HepG2 (cell line): ENCODE measurements at regions not wholly inside any gene's neighbourhood (a gene's known extent, or its start where the extent isn't known, plus 50 kb on each side); places are given as distances from the start of the nearest gene placed in this dataset.

Source experiments
- ATAC-seq: fragments of 200-7000 bp; cut with Tn5 transposase; 3 replicates; pipeline ENCODE4 v1.9.1; 2020; ENCODE audit warnings: mild to moderate bottlenecking, moderate library complexity
- BruUV-seq: library from RNA; stranded (reverse); fragments of 400-500 nt; replicated peaks from 2 replicates; lab custom pipeline; 2021; lab: Mats Ljungman, UMichigan
- CTCF ChIA-PET: fragments of 300-600 bp; formaldehyde crosslinking; extraction: SDS; loops from one replicate; lab custom pipeline; 2021; ENCODE audit warnings: low total read pairs, inconsistent platforms, low intra/inter-chr PET ratio; lab: Yijun Ruan, JAX
- POLR2A ChIA-PET: fragments of 350-600 bp; sonication (Branson Sonifier 250); formaldehyde crosslinking; loops from one replicate; lab custom pipeline; 2020; ENCODE audit warnings: antibody characterized with exemption, inconsistent platforms; lab: Yijun Ruan, JAX
- DNase-seq: peaks from one replicate; pipeline ENCODE4 v3.0.0-alpha.2; 2015; ENCODE audit warnings: low spot score
- FAIRE-seq: peaks from 3 replicates; lab custom pipeline; 2011; peaks lifted over from hg19 to GRCh38; lab: Jason Lieb, UNC
- H2AFZ ChIP-seq: one replicate; pipeline ENCODE4 v1.6.1; 2011; ENCODE audit warnings: low read length, inconsistent platforms
- H3K27ac ChIP-seq: fragments of 300-600 bp; 3 replicates; pipeline ENCODE4 v1.8.0; 2011; ENCODE audit warnings: mixed run types, mild to moderate bottlenecking, mixed read lengths, low read length, inconsistent platforms; ENCODE audit not compliant: insufficient read depth; ENCODE audit errors: extremely low read length
- H3K27me3 ChIP-seq, 2 experiments: fragments of 200-600 bp in 1 of 2; 2 replicates in 1 of 2; 3 replicates in 1 of 2; pipeline versions ENCODE4 v1.6.0 to v1.8.0; 2011; ENCODE audit warnings: low read length in 2 of 2, mild to moderate bottlenecking in 2 of 2, moderate library complexity in 2 of 2, inconsistent platforms in 1 of 2; ENCODE audit not compliant: insufficient read depth in 2 of 2, control insufficient read depth in 1 of 2
- H3K36me3 ChIP-seq, 2 experiments: fragments of 200-600 bp in 1 of 2; replicated peaks in 1 of 2; 2 replicates in 1 of 2; 3 replicates in 1 of 2; pipeline versions ENCODE4 v1.5.1 to v1.8.0; 2011; ENCODE audit warnings: low read length in 2 of 2, inconsistent platforms in 1 of 2; ENCODE audit not compliant: insufficient read depth in 2 of 2, control insufficient read depth in 1 of 2
- H3K4me1 ChIP-seq: 2 replicates; pipeline ENCODE4 v1.5.1; 2012; ENCODE audit warnings: low read length, inconsistent platforms; ENCODE audit not compliant: insufficient read depth
- H3K4me2 ChIP-seq: 2 replicates; pipeline ENCODE4 v1.6.0; 2011; ENCODE audit warnings: low read depth, low read length, inconsistent platforms
- H3K4me3 ChIP-seq, 3 experiments: fragments of 200-600 bp in 1 of 3; sonication (generic), shearing (Covaris generic) in 1 of 3; replicated peaks in 1 of 3; 2 replicates each; pipeline ENCODE4 v1.5.1; 2011 to 2016; ENCODE audit warnings: low read length in 3 of 3, inconsistent platforms in 2 of 3, low read depth in 2 of 3, mild to moderate bottlenecking in 2 of 3, control low read depth in 1 of 3, mixed read lengths in 1 of 3; ENCODE audit not compliant: insufficient read depth in 1 of 3
- H3K79me2 ChIP-seq: one replicate; pipeline ENCODE4 v1.6.1; 2011; ENCODE audit warnings: low read length, inconsistent platforms; ENCODE audit not compliant: insufficient read depth
- H3K9ac ChIP-seq: 2 replicates; pipeline ENCODE4 v1.6.0; 2011; ENCODE audit warnings: mild to moderate bottlenecking, low read depth, low read length, inconsistent platforms; ENCODE audit not compliant: insufficient read depth
- H3K9me3 ChIP-seq: 2 replicates; pipeline ENCODE4 v1.5.1; 2012; ENCODE audit warnings: mild to moderate bottlenecking, low read length
- H4K20me1 ChIP-seq: 2 replicates; pipeline ENCODE4 v1.6.0; 2011; ENCODE audit warnings: inconsistent platforms, mild to moderate bottlenecking, low read length, moderate library complexity; ENCODE audit not compliant: insufficient read depth
- HNRNPK ChIP-seq: fragments of 200-400 bp; formaldehyde crosslinking; IDR thresholded peaks from 2 replicates; pipeline ENCODE4 v1.6.1; 2018; ENCODE audit warnings: low read length, low read depth, moderate library complexity, mild to moderate bottlenecking; ENCODE audit not compliant: poor library complexity, severe bottlenecking
- MLXIP ChIP-seq: sonication (generic); formaldehyde crosslinking; IDR thresholded peaks from 2 replicates; pipeline ENCODE4 v1.9.0; 2021; ENCODE audit warnings: missing genetic modification reagents, borderline replicate concordance
- SRY ChIP-seq: sonication (generic); formaldehyde crosslinking; IDR thresholded peaks from 2 replicates; pipeline ENCODE4 v1.8.0; 2022; ENCODE audit warnings: mild to moderate bottlenecking, missing genetic modification reagents
- TMF1 ChIP-seq: sonication (generic); formaldehyde crosslinking; IDR thresholded peaks from 2 replicates; pipeline ENCODE4 v1.8.1; 2022; ENCODE audit warnings: low read depth, missing genetic modification reagents
- ZBTB3 ChIP-seq: sonication (generic); formaldehyde crosslinking; IDR thresholded peaks from 2 replicates; pipeline ENCODE4 v1.4.0; 2020; ENCODE audit warnings: low read depth, mild to moderate bottlenecking, moderate library complexity, missing genetic modification reagents, borderline replicate concordance
- ZSCAN22 ChIP-seq: sonication (generic); formaldehyde crosslinking; IDR thresholded peaks from 2 replicates; pipeline ENCODE4 v1.4.0; 2020; ENCODE audit warnings: mild to moderate bottlenecking, missing genetic modification reagents
- WGBS: methylation state at CpG from one replicate; pipeline ENCODE4 v1.1.6; 2017; ENCODE audit warnings: low lambda C conversion rate; 5-methylcytosine and 5-hydroxymethylcytosine counted together
- in situ Hi-C: cut with HindIII; loops from 2 replicates; pipeline ENCODE4 v1.10.0; 2017; ENCODE audit warnings: low pct_unique_long_range_greater_than_20kb; ENCODE audit not compliant: extremely low pct_ligation_motif_present
- intact Hi-C: fragments of 100-400 bp; cut with micrococcal nuclease; formaldehyde crosslinking; loops from one replicate; pipeline ENCODE4 v1.10.0; 2022; ENCODE audit not compliant: unreplicated experiment

- in situ Hi-C loops (loop anchor here (5.0 kb wide), 1 partner anchor 137 kb away; no protein-coding TSS in a partner anchor), intact Hi-C loops (no loop called here)
- FAIRE-seq = no peak
- ChIA-PET POLR2A (no interaction called here), CTCF (no interaction called here)
- H3K4me1 ChIP-seq = peaks cover 9% of the 10 kb centered on the region
- ATAC-seq = no peak
- TF ChIP-seq TMF1 (no peak), HNRNPK (peak; percentile 76)
- H3K27ac ChIP-seq = no peak overlapping the region
- no peaks in the 10 kb centered on the region for H3K27me3 ChIP-seq
- no peak overlapping the region for H2AFZ ChIP-seq
- BruUV-seq = no TSS peak
- no peaks in the 10 kb centered on the region for H3K79me2 ChIP-seq
- DNase-seq = no peak
- no peak overlapping the region for H3K4me2 ChIP-seq
- H3K4me3 ChIP-seq = no peak overlapping the region
- H4K20me1 ChIP-seq = no peaks in the 10 kb centered on the region
- no peaks in the 10 kb centered on the region for H3K36me3 ChIP-seq
- 18% methylated on average over 2 of the region's 2 CpGs for WGBS
- no peak overlapping the region for H3K9ac ChIP-seq
- no peaks in the 10 kb centered on the region for H3K9me3 ChIP-seq
Measured at GRCh38 chr3:34019158-34019557, 220.7 kb downstream of the PDCD6IP start.

GRCh38 chr3:34020170-34020569 is 221.7 kb downstream of the PDCD6IP start:
- no peak overlapping the region for H3K27ac ChIP-seq
- H3K9me3 ChIP-seq = no peaks in the 10 kb centered on the region
- FAIRE-seq (no peak), ATAC-seq (no peak), DNase-seq (no peak)
- no peak overlapping the region for H3K9ac ChIP-seq
- no peak for TF ChIP-seq ZBTB3 (CRISPR knock-in tag)
- no peak for TF ChIP-seq ZSCAN22 (CRISPR knock-in tag)
- TF ChIP-seq SRY (CRISPR knock-in tag) = no peak
- TF ChIP-seq MLXIP (CRISPR knock-in tag) = no peak
- no peak overlapping the region for H2AFZ ChIP-seq
- ChIA-PET POLR2A (no interaction called here), CTCF (no interaction called here)
- BruUV-seq = no TSS peak
- no peak overlapping the region for H3K4me3 ChIP-seq
- no peak overlapping the region for H3K4me2 ChIP-seq
- intact Hi-C loops (no loop called here), in situ Hi-C loops (no loop called here)
- H3K79me2 ChIP-seq = no peaks in the 10 kb centered on the region
- no peaks in the 10 kb centered on the region for H4K20me1 ChIP-seq
- no peaks in the 10 kb centered on the region for H3K36me3 ChIP-seq
- H3K27me3 ChIP-seq = no peaks in the 10 kb centered on the region
- peaks cover 3% of the 10 kb centered on the region; the same call in 1 of the 2 replicates for H3K4me1 ChIP-seq
